Panc1 (cell line): ENCODE measurements at regions not wholly inside any gene's neighbourhood (a gene's known extent, or its start where the extent isn't known, plus 50 kb on each side); places are given as distances from the start of the nearest gene placed in this dataset.

ENCODE experiments used
- ATAC-seq: fragments of 200-7000 bp; cut with Tn5 transposase; 2 replicates; pipeline ENCODE4 v1.9.1; 2020; ENCODE audit warnings: mild to moderate bottlenecking, moderate library complexity
- BruUV-seq: library from RNA; stranded (reverse); fragments of 400-500 nt; replicated peaks from 2 replicates; lab custom pipeline; 2021; lab: Mats Ljungman, UMichigan
- CTCF ChIA-PET: fragments of 300-600 bp; sonication (Branson Sonifier 250); formaldehyde crosslinking; loops from one replicate; lab custom pipeline; 2022; ENCODE audit warnings: antibody characterized with exemption; lab: Charles Lee
- POLR2A ChIA-PET: fragments of 300-600 bp; sonication (Branson Sonifier 250); formaldehyde crosslinking; loops from one replicate; lab custom pipeline; 2022; ENCODE audit warnings: antibody characterized with exemption; lab: Charles Lee
- DNase-seq: peaks from one replicate; pipeline ENCODE4 v3.0.0-alpha.2; 2010; ENCODE audit warnings: low read depth, low spot score
- H3K27ac ChIP-seq: 2 replicates; pipeline ENCODE4 v1.5.1; 2011; ENCODE audit warnings: mild to moderate bottlenecking, low read length, inconsistent platforms
- H3K27me3 ChIP-seq: fragments of 200-500 bp; sonication (Bioruptor generic); 2 replicates; pipeline ENCODE4 v1.6.0; 2014; ENCODE audit warnings: low read length, inconsistent platforms; ENCODE audit not compliant: control insufficient read depth, insufficient read depth
- H3K36me3 ChIP-seq: fragments of 200-500 bp; sonication (Bioruptor generic); 2 replicates; pipeline ENCODE4 v1.5.1; 2014; ENCODE audit warnings: inconsistent platforms, mild to moderate bottlenecking, low read length, moderate library complexity; ENCODE audit not compliant: control insufficient read depth, insufficient read depth
- H3K4me1 ChIP-seq: 2 replicates; pipeline ENCODE4 v1.5.1; 2011; ENCODE audit warnings: inconsistent platforms, mild to moderate bottlenecking, low read length, moderate library complexity; ENCODE audit not compliant: control insufficient read depth, insufficient read depth
- H3K4me3 ChIP-seq, 2 experiments: 2 replicates each; pipeline ENCODE4 v1.5.1; 2011 to 2012; ENCODE audit warnings: low read depth in 2 of 2, low read length in 2 of 2, mild to moderate bottlenecking in 2 of 2, inconsistent platforms in 1 of 2, moderate library complexity in 1 of 2
- H3K9me3 ChIP-seq: fragments of 200-500 bp; sonication (Bioruptor generic); 2 replicates; pipeline ENCODE4 v1.5.1; 2014; ENCODE audit warnings: low read depth, mild to moderate bottlenecking, inconsistent platforms, low read length, moderate library complexity; ENCODE audit not compliant: control insufficient read depth, insufficient read depth
- CTCF ChIP-seq: fragments of 450-650 bp; IDR thresholded peaks from 2 replicates; pipeline ENCODE4 v1.5.1; 2017; ENCODE audit warnings: mild to moderate bottlenecking
- POLR2AphosphoS5 ChIP-seq: IDR thresholded peaks from 2 replicates; pipeline ENCODE4 v1.6.1; 2012; ENCODE audit warnings: mild to moderate bottlenecking, low read depth, low read length, moderate library complexity
- REST ChIP-seq, 2 experiments: IDR thresholded peaks; 2 replicates each; pipeline ENCODE4 v1.6.1; 2011 to 2012; ENCODE audit warnings: low read depth in 2 of 2, control low read depth in 1 of 2, low read length in 1 of 2, mild to moderate bottlenecking in 1 of 2, moderate library complexity in 1 of 2; ENCODE audit not compliant: insufficient read depth in 1 of 2
- SIN3A ChIP-seq: IDR thresholded peaks from 2 replicates; pipeline ENCODE4 v1.6.1; 2012; ENCODE audit warnings: low read depth, mild to moderate bottlenecking, low read length, moderate library complexity, borderline replicate concordance; ENCODE audit not compliant: insufficient read depth
- TCF7L2 ChIP-seq: IDR thresholded peaks from 2 replicates; pipeline ENCODE4 v1.6.1; 2011; ENCODE audit warnings: mild to moderate bottlenecking, low read depth, low read length, inconsistent platforms
- in situ Hi-C: cut with HindIII; loops from 2 replicates; pipeline ENCODE4 v1.10.0; 2016; ENCODE audit warnings: low sequenced_read_pairs, low pct_unique_long_range_greater_than_20kb
- intact Hi-C: fragments of 100-400 bp; cut with micrococcal nuclease; formaldehyde crosslinking; loops from one replicate; pipeline ENCODE4 v1.10.0; 2022; ENCODE audit not compliant: unreplicated experiment

GRCh38 chr10:83649471-83649870 is 489.8 kb upstream of the GHITM start:
- TF ChIP-seq SIN3A = no peak
- TF ChIP-seq POLR2AphosphoS5 = no peak
- TF ChIP-seq REST (IDR thresholded peaks at IDR 0.05; ENCODE audit: insufficient read depth in 1 of 2, low read depth in 2 of 2, low read length in 1 of 2) = no peak
- TF ChIP-seq CTCF = no peak
- TF ChIP-seq TCF7L2 = no peak
- Histone ChIP-seq H3K27me3 (no peaks in the 10 kb centered on the region), H3K4me1 (no peaks in the 10 kb centered on the region), H3K4me3 (no peak overlapping the region), H3K9me3 (no peaks in the 10 kb centered on the region), H3K27ac (no peak overlapping the region), H3K36me3 (no peaks in the 10 kb centered on the region)
- BruUV-seq = no TSS peak
- CTCF ChIA-PET = no interaction called here
- in situ Hi-C loops = no loop called here
- POLR2A ChIA-PET = no interaction called here
- DNase-seq (no peak), ATAC-seq (no peak)
- intact Hi-C loops = no loop called here

GRCh38 chr10:83654689-83655088 is 484.6 kb upstream of the GHITM start:
- Histone ChIP-seq H3K9me3 (no peaks in the 10 kb centered on the region), H3K27ac (no peak overlapping the region), H3K4me1 (no peaks in the 10 kb centered on the region), H3K4me3 (no peak overlapping the region), H3K27me3 (no peaks in the 10 kb centered on the region), H3K36me3 (no peaks in the 10 kb centered on the region)
- CTCF ChIA-PET = no interaction called here
- BruUV-seq = no TSS peak
- in situ Hi-C loops (no loop called here), intact Hi-C loops (no loop called here)
- POLR2A ChIA-PET = no interaction called here
- DNase-seq (no peak), ATAC-seq (no peak)
- TF ChIP-seq SIN3A (no peak), REST (IDR thresholded peaks at IDR 0.05; ENCODE audit: insufficient read depth in 1 of 2, low read depth in 2 of 2, low read length in 1 of 2) (no peak), POLR2AphosphoS5 (no peak), CTCF (no peak), TCF7L2 (no peak)
